ENCODE measurements at regions not wholly inside any gene's neighbourhood (a gene's known extent, or its start where the extent isn't known, plus 50 kb on each side); places are given as distances from the start of the nearest gene placed in this dataset.
"Not testable (repeated sequence)": the region's sequence is repeated elsewhere in the genome, so short reads cannot be mapped to it uniquely, and the experiment has no call there.

DNA sequence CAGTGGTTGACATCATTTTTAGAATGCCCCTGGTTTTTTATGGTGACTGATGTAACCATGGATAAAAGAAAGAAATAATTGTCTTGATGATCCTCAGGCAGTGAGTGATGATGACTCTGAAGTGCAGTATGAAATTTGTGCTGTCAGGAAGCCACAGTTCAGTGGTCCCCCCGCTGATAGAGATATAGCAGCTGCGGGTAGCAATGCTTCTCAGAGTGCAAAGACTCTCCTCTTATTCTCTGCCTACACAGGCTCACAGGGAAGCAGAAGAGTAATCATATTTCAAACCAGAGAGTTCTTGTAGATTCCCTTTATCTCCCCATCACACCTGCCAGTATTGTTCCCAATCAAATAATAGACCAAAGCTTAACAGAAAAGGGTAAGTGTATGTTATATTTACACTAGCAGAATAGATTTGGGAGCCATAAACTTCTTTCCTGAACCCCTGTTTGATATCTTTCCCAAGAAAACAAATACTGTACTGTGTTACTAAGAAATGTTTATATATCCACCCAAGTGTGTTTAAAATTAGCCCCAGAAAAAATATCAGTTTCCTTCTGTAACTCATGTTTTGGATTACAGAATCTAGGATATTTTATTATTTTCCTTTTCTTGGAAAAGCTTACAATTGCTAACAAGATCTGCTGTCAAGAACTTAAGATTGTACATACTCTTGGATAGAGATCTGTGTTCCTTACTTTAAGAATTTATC is 1817.4 kb upstream of the FLRT2 start:
- no peaks in the 10 kb centered on the region for H3K36me3 ChIP-seq
- no peaks in the 10 kb centered on the region for H3K27me3 ChIP-seq
- no peaks in the 10 kb centered on the region for H3K4me1 ChIP-seq
- no peak overlapping the region for H3K4me3 ChIP-seq
- FAIRE-seq: no peak
- no peak for DNase-seq
- intact Hi-C loops (cut with DNase I): no loop called here
- H3K9me3 ChIP-seq: no peaks in the 10 kb centered on the region
- 85 to 93% methylated on average over 2 of the region's 2 CpGs for WGBS, 2 donors
- H3K27ac ChIP-seq: no peak overlapping the region
- TF ChIP-seq CTCF (IDR thresholded peaks at IDR 0.05): no peak
- no peak for ATAC-seq

DNA sequence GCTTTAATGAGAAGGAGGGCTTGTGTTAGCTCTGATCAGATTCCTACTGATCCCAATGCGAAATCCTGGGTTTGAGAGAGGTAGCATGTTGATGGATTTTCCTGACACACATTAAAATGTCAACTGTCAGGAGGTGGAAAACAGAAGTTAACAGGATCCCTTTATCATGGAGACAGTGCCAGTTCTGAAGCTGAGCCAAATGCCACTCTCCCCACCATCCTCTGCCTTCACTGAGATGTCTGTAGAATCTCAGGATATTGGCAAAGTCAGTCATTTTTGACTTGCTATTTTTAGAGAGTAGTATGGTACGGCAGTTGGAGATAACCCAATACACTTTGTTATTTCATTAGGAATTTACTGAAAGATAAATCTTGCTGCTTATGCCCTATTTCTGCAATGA is 1816.2 kb upstream of the FLRT2 start:
- ATAC-seq (no peak), FAIRE-seq (no peak), DNase-seq (no peak)
- intact Hi-C loops (cut with DNase I): no loop called here
- 85 to 92% methylated on average over 2 of the region's 2 CpGs for WGBS, 2 donors
- H3K27ac ChIP-seq: no peak overlapping the region
- H3K4me1 ChIP-seq: no peaks in the 10 kb centered on the region
- no peaks in the 10 kb centered on the region for H3K36me3 ChIP-seq
- no peak for TF ChIP-seq CTCF (IDR thresholded peaks at IDR 0.05)
- H3K9me3 ChIP-seq: no peaks in the 10 kb centered on the region
- H3K4me3 ChIP-seq: no peak overlapping the region
- H3K27me3 ChIP-seq: no peaks in the 10 kb centered on the region

GRCh38 chr14:83714151-83714550 is 1815.8 kb upstream of the FLRT2 start:
- DNase-seq (no peak), ATAC-seq (no peak), FAIRE-seq (no peak)
- Histone ChIP-seq H3K27ac (no peak overlapping the region), H3K9me3 (no peaks in the 10 kb centered on the region), H3K4me3 (no peak overlapping the region), H3K36me3 (no peaks in the 10 kb centered on the region), H3K4me1 (no peaks in the 10 kb centered on the region), H3K27me3 (no peaks in the 10 kb centered on the region)
- TF ChIP-seq CTCF (IDR thresholded peaks at IDR 0.05): no peak
- intact Hi-C loops (cut with DNase I): no loop called here

GRCh38 chr14:83719435-83719834 is 1810.5 kb upstream of the FLRT2 start:
- ATAC-seq; H3K27me3 ChIP-seq; H3K4me1 ChIP-seq; H3K9me3 ChIP-seq; FAIRE-seq; H3K36me3 ChIP-seq; H3K27ac ChIP-seq; intact Hi-C loops (cut with DNase I); H3K4me3 ChIP-seq; DNase-seq: not testable (repeated sequence)
- 95 to 96% methylated on average over 12 of the region's 12 CpGs for WGBS, 2 donors

DNA sequence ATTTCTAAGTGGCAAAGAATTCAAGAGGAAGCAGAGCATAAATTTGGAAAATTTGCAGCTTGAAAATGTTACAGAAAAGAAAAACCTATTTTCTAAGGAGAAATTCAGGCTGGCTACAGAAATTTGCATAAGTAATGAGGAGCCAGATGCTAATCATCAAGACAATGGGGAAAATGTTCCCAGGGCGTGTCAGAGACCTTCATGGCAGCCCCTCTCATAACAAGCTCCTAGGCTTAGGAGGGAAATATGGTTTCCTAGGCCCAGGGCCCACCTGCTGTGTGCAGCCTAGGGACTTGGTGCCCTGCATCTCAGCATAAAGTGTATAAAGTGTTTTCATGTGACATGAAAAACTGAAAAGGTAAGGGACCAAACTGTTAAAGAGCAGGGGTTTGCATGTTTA is 1796.3 kb upstream of the FLRT2 start:
- H3K36me3 ChIP-seq: no peaks in the 10 kb centered on the region
- FAIRE-seq: no peak

More for the DNA sequence above, 1796.3 kb upstream of the FLRT2 start:
- intact Hi-C loops (cut with DNase I): no loop called here
- H3K9me3 ChIP-seq: no peaks in the 10 kb centered on the region
- no peak for ATAC-seq
- WGBS, 2 donors: 80 to 100% methylated on average over 1 of the region's 1 CpG
- no peaks in the 10 kb centered on the region for H3K27me3 ChIP-seq
- no peak for DNase-seq
- H3K4me1 ChIP-seq: no peaks in the 10 kb centered on the region
- no peak overlapping the region for H3K27ac ChIP-seq
- H3K4me3 ChIP-seq: no peak overlapping the region
- TF ChIP-seq CTCF (IDR thresholded peaks at IDR 0.05): no peak
